HEK293T (cell line): ENCODE measurements at regions not wholly inside any gene's neighbourhood (a gene's known extent, or its start where the extent isn't known, plus 50 kb on each side); places are given as distances from the start of the nearest gene placed in this dataset.

Experiments used
- CTCF ChIA-PET: fragments of 350-600 bp; formaldehyde crosslinking; extraction: SDS; loops from one replicate; lab custom pipeline; 2021; ENCODE audit warnings: antibody characterized with exemption, inconsistent platforms; lab: Yijun Ruan, JAX
- POLR2A ChIA-PET: fragments of 350-600 bp; formaldehyde crosslinking; extraction: SDS; loops from one replicate; lab custom pipeline; 2020; ENCODE audit warnings: antibody characterized with exemption, inconsistent platforms; lab: Yijun Ruan, JAX
- DNase-seq: peaks from one replicate; pipeline ENCODE4 v3.0.0; 2012; ENCODE audit warnings: mixed read lengths; ENCODE audit errors: extremely low spot score
- ARNT ChIP-seq: fragments of 450-650 bp; IDR thresholded peaks from 2 replicates; pipeline ENCODE4 v1.6.1; 2017; ENCODE audit warnings: mild to moderate bottlenecking
- BHLHE40 ChIP-seq: fragments of 450-650 bp; IDR thresholded peaks from 2 replicates; pipeline ENCODE4 v1.6.1; 2016; ENCODE audit warnings: mild to moderate bottlenecking, moderate library complexity, borderline replicate concordance
- CTBP1 ChIP-seq: fragments of 450-650 bp; IDR thresholded peaks from 2 replicates; pipeline ENCODE4 v1.6.1; 2016; ENCODE audit warnings: borderline replicate concordance
- ELF4 ChIP-seq: fragments of 450-650 bp; IDR thresholded peaks from 2 replicates; pipeline ENCODE4 v1.6.1; 2017; ENCODE audit warnings: antibody characterized with exemption
- FOXA1 ChIP-seq: fragments of 450-650 bp; IDR thresholded peaks from 2 replicates; pipeline ENCODE4 v1.6.1; 2016; ENCODE audit warnings: mild to moderate bottlenecking
- FOXK2 ChIP-seq: fragments of 450-650 bp; IDR thresholded peaks from 2 replicates; pipeline ENCODE4 v1.6.1; 2016; ENCODE audit warnings: mild to moderate bottlenecking
- FOXM1 ChIP-seq: fragments of 450-650 bp; IDR thresholded peaks from 2 replicates; pipeline ENCODE4 v1.6.1; 2017; ENCODE audit warnings: mild to moderate bottlenecking, borderline replicate concordance
- HDGF ChIP-seq: fragments of 450-650 bp; IDR thresholded peaks from 2 replicates; pipeline ENCODE4 v1.6.1; 2017; ENCODE audit warnings: antibody characterized with exemption, borderline replicate concordance
- L3MBTL2 ChIP-seq: fragments of 450-650 bp; conservative IDR thresholded peaks from 2 replicates; pipeline ENCODE4 v1.6.1; 2016; ENCODE audit warnings: mild to moderate bottlenecking
- LEF1 ChIP-seq: fragments of 450-650 bp; IDR thresholded peaks from 2 replicates; pipeline ENCODE4 v1.6.1; 2017; ENCODE audit warnings: mild to moderate bottlenecking, borderline replicate concordance
- NFRKB ChIP-seq: fragments of 450-650 bp; IDR thresholded peaks from 2 replicates; pipeline ENCODE4 v1.6.1; 2016; ENCODE audit warnings: mild to moderate bottlenecking, moderate library complexity
- PKNOX1 ChIP-seq: fragments of 450-650 bp; IDR thresholded peaks from 2 replicates; pipeline ENCODE4 v1.6.1; 2016
- SP1 ChIP-seq: fragments of 450-650 bp; IDR thresholded peaks from 2 replicates; pipeline ENCODE4 v1.6.1; 2017
- SUZ12 ChIP-seq: fragments of 450-650 bp; IDR thresholded peaks from 2 replicates; pipeline ENCODE4 v1.6.1; 2016; ENCODE audit warnings: mild to moderate bottlenecking
- TARDBP ChIP-seq: fragments of 450-650 bp; IDR thresholded peaks from 2 replicates; pipeline ENCODE4 v1.6.1; 2016
- ZNF384 ChIP-seq: fragments of 450-650 bp; IDR thresholded peaks from 2 replicates; pipeline ENCODE4 v1.6.1; 2016

DNA sequence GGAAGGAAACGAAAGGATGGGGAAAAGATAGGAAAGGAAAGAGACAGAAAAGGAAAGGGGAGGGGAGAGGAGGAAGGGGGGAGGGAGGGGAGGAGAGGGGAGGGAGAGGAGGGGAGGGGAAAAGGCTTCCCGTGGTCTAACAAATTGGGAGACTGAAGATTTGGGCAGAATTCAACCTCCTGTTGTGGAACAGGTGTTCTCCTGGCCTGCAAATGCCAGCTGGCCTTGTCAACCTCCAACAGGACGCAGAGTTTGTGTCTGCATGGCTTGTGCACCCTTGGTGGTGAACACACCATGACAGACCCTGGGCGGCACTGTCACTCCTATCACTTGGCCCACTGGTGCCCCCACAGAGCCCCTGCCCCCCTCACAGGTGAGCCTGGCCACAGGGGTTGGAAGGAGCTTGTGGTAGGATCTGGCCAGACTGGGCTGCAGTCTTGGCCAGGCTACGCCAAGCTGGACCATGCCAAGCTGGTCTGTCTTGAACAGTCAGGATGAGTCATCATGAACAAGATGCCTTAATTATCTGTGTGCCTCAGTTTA is 321.6 kb downstream of the BCL11B start:
- ChIA-PET POLR2A (no interaction called here), CTCF (interaction anchor here (0.6 kb wide), 1 partner anchor 316 kb away, joined by 4 read pairs; no protein-coding TSS in a partner anchor)
- no peak for TF ChIP-seq FOXM1
- no peak for TF ChIP-seq CTBP1
- no peak for TF ChIP-seq FOXA1
- TF ChIP-seq SUZ12, result no peak
- TF ChIP-seq PKNOX1, result no peak
- no peak for TF ChIP-seq TARDBP
- no peak for TF ChIP-seq LEF1
- no peak for TF ChIP-seq ELF4
- no peak for TF ChIP-seq BHLHE40
- no peak for TF ChIP-seq NFRKB
- no peak for TF ChIP-seq L3MBTL2
- no peak for TF ChIP-seq HDGF
- no peak for TF ChIP-seq ARNT
- TF ChIP-seq FOXK2, result no peak
- TF ChIP-seq ZNF384, result no peak
- TF ChIP-seq SP1, result no peak
- no peak for DNase-seq

- CTCF ChIA-PET, result no interaction called here
- TF ChIP-seq BHLHE40 (no peak), LEF1 (no peak), FOXK2 (no peak), FOXA1 (no peak), ZNF384 (no peak), CTBP1 (no peak), SUZ12 (no peak), ELF4 (no peak), TARDBP (no peak), ARNT (no peak), PKNOX1 (no peak), FOXM1 (no peak), NFRKB (no peak), HDGF (no peak), L3MBTL2 (no peak), SP1 (no peak)
- POLR2A ChIA-PET, result no interaction called here
- no peak for DNase-seq
Measured at GRCh38 chr14:98951031-98951430, 321.0 kb downstream of the BCL11B start.

GRCh38 chr14:98951521-98952152 is 320.4 kb downstream of the BCL11B start:
- ChIA-PET CTCF (no interaction called here), POLR2A (no interaction called here)
- no peak for TF ChIP-seq CTBP1
- TF ChIP-seq ARNT, result no peak
- TF ChIP-seq SUZ12, result no peak
- no peak for TF ChIP-seq PKNOX1
- TF ChIP-seq L3MBTL2, result no peak
- no peak for TF ChIP-seq HDGF
- no peak for TF ChIP-seq SP1
- no peak for TF ChIP-seq ZNF384
- TF ChIP-seq FOXA1, result no peak
- no peak for TF ChIP-seq FOXK2
- no peak for TF ChIP-seq ELF4
- no peak for TF ChIP-seq LEF1
- no peak for DNase-seq

DNA sequence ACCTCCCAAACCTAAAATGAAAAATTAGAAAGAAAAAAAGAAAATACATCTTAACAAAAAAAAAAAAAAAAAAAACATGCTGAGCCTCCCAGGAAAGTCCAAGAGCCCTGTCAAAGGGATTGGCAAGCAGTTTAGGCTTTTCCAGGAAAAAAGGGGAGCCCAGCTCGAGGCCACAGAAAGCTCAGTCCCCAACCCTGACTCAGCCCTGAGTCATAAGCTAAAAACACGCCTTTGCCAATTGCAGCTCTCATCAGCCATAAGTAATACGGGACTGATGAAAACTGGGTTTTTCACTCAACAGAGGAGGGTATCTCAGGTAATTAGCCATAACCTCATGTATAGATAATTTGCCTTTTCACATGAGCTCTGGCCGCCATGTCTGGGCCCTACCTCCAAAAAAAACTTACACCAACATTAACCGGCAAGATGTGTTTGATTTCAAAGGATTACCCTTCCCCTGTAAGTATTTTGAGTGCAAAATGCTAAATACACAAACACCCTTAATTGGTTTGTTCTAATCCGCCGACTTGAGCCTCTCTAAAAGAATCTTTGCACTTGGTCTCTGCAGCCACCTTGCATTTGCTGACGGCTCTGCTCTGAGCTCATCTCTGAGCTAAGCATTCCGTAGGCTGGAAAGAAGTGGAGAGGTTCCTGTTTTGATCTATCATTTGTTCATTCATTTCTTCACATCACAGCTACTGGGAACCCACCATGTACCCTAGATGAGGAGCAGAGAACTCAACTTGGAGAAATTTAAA is 319.2 kb downstream of the BCL11B start:
- no peak for TF ChIP-seq L3MBTL2
- no peak for TF ChIP-seq PKNOX1
- no peak for TF ChIP-seq CTBP1
- TF ChIP-seq ELF4, result no peak
- TF ChIP-seq SP1, result no peak
- no peak for TF ChIP-seq FOXK2
- TF ChIP-seq LEF1, result no peak
- no peak for DNase-seq
- POLR2A ChIA-PET, result no interaction called here
- CTCF ChIA-PET, result interaction anchor here (0.7 kb wide), 1 partner anchor 38 kb away, joined by 3 read pairs; no protein-coding TSS in a partner anchor

- TF ChIP-seq SP1, result no peak
- TF ChIP-seq HDGF, result no peak
- no peak for TF ChIP-seq FOXM1
- no peak for TF ChIP-seq ELF4
- no peak for TF ChIP-seq L3MBTL2
- DNase-seq, result no peak
- POLR2A ChIA-PET, result no interaction called here
- CTCF ChIA-PET, result interaction anchor here (0.7 kb wide), 1 partner anchor 39 kb away, joined by 3 read pairs; no protein-coding TSS in a partner anchor
Measured at GRCh38 chr14:98953551-98954348, 318.2 kb downstream of the BCL11B start.
